ENCODE measurements at regions not wholly inside any gene's neighbourhood (a gene's known extent, or its start where the extent isn't known, plus 50 kb on each side); places are given as distances from the start of the nearest gene placed in this dataset.

DNA sequence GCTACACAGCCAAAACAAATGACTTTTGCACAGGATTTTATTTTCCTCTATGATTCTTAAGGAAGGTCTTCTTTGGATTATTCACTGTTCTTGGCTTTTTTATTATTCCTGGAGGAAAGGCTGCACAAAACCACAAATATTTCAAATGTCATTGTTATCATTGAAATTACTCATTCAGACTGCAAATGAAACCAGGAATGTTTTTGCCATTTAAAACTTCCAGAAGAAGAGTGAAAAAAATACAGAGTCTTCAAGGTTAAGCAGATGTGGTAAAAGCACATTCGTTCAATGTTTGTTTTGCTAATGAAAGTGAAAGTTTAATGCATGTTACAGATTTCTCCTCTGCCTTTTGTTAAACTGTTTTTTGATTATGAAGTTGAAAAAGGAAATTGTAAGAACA lies 238.2 kb downstream of the TLE4 start:
- TF ChIP-seq TAF1 (IDR thresholded peaks at IDR 0.05; ENCODE audit: borderline replicate concordance, low read depth, low read length) (no peak), RAD21 (IDR thresholded peaks at IDR 0.05; ENCODE audit: insufficient read depth, low read depth, low read length) (no peak), SPI1 (IDR thresholded peaks at IDR 0.05; ENCODE audit: borderline replicate concordance, insufficient read depth, low read depth, low read length) (no peak), STAT3 (IDR thresholded peaks at IDR 0.05; ENCODE audit: low read depth, low read length) (no peak), POLR2A (IDR thresholded peaks at IDR 0.05; ENCODE audit: low read depth, low read length) (no peak)
- TF ChIP-seq, protein P1, sequence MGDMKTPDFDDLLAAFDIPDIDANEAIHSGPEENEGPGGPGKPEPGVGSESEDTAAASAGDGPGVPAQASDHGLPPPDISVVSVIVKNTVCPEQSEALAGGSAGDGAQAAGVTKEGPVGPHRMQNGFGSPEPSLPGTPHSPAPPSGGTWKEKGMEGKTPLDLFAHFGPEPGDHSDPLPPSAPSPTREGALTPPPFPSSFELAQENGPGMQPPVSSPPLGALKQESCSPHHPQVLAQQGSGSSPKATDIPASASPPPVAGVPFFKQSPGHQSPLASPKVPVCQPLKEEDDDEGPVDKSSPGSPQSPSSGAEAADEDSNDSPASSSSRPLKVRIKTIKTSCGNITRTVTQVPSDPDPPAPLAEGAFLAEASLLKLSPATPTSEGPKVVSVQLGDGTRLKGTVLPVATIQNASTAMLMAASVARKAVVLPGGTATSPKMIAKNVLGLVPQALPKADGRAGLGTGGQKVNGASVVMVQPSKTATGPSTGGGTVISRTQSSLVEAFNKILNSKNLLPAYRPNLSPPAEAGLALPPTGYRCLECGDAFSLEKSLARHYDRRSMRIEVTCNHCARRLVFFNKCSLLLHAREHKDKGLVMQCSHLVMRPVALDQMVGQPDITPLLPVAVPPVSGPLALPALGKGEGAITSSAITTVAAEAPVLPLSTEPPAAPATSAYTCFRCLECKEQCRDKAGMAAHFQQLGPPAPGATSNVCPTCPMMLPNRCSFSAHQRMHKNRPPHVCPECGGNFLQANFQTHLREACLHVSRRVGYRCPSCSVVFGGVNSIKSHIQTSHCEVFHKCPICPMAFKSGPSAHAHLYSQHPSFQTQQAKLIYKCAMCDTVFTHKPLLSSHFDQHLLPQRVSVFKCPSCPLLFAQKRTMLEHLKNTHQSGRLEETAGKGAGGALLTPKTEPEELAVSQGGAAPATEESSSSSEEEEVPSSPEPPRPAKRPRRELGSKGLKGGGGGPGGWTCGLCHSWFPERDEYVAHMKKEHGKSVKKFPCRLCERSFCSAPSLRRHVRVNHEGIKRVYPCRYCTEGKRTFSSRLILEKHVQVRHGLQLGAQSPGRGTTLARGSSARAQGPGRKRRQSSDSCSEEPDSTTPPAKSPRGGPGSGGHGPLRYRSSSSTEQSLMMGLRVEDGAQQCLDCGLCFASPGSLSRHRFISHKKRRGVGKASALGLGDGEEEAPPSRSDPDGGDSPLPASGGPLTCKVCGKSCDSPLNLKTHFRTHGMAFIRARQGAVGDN (IDR thresholded peaks at IDR 0.05) = no peak
- TF ChIP-seq, protein P2, sequence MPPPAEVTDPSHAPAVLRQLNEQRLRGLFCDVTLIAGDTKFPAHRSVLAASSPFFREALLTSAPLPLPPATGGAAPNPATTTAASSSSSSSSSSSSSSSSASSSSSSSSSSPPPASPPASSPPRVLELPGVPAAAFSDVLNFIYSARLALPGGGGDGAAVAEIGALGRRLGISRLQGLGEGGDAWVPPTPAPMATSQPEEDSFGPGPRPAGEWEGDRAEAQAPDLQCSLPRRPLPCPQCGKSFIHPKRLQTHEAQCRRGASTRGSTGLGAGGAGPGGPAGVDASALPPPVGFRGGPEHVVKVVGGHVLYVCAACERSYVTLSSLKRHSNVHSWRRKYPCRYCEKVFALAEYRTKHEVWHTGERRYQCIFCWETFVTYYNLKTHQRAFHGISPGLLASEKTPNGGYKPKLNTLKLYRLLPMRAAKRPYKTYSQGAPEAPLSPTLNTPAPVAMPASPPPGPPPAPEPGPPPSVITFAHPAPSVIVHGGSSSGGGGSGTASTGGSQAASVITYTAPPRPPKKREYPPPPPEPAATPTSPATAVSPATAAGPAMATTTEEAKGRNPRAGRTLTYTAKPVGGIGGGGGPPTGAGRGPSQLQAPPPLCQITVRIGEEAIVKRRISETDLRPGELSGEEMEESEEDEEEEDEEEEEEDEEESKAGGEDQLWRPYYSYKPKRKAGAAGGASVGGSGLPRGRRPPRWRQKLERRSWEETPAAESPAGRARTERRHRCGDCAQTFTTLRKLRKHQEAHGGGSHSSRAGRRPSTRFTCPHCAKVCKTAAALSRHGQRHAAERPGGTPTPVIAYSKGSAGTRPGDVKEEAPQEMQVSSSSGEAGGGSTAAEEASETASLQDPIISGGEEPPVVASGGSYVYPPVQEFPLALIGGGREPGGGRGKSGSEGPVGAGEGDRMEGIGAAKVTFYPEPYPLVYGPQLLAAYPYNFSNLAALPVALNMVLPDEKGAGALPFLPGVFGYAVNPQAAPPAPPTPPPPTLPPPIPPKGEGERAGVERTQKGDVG (CRISPR knock-in tag; IDR thresholded peaks at IDR 0.05) = no peak

Data from GM12878 (cell line).